ENCODE measurements at regions not wholly inside any gene's neighbourhood (a gene's known extent, or its start where the extent isn't known, plus 50 kb on each side); places are given as distances from the start of the nearest gene placed in this dataset.

DNA sequence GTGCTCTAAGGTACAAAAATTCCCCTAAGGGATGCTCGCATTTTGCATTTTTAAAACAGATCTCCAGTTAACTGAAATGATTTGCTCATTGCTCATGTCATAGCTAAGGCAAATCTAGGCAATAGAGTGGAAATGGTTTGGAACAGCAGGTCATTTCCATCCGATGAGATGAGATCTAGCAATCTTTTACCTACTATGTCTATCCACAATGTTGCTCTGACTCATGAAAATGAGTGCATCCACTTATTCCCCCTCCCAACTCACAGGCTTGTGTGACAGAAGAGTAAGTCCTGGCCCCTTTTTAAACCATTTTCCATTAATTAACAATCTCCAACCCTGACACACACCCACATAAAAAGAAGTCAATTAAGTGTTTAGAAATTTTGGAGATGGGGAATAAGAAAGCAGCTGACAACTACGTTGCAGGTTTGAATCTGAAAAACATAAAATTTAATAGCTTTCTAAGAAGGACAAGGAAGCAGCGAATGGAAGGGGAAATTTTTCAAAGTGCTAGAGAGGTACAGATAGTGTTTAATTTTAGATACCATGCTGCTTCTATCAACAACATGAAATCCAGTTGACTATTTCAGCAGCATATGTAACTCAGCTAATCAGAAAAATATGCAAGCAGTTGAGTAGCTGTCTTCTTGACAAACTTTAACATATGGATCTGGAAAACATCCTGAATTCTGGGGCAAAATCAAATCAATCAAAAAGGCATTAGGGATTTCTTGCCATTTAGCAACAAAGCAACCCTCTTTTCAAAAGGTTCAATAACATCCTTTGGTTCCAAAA lies 112.0 kb downstream of the TMCO5A start:
- DNase-seq, result no peak

GRCh38 chr15:38048001-38048455 lies 113.6 kb downstream of the TMCO5A start:
- no peak for DNase-seq

DNA sequence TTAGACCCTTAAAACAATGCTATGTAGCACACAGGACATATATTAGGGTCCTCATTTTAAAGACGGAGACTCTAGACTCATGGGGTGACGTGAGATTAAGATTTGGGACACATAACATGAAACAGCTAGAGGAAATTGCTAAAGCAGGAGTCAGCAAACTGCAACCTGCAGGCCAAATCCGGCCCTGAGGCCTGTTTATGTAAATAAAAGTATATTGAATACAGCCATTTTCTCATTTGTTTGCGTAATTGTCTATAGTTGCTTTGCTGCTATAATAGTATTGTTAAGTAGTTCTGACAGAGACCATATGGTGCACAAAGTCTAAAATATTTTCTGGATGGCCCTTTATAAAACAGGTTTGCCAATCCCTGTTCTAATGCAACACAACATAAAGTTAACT lies 115.5 kb downstream of the TMCO5A start:
- DNase-seq, result no peak

GRCh38 chr15:38050529-38051448 lies 116.3 kb downstream of the TMCO5A start:
- no peak for DNase-seq

- DNase-seq, result no peak
Observed at GRCh38 chr15:38053205-38053604, 118.8 kb downstream of the TMCO5A start.

DNA sequence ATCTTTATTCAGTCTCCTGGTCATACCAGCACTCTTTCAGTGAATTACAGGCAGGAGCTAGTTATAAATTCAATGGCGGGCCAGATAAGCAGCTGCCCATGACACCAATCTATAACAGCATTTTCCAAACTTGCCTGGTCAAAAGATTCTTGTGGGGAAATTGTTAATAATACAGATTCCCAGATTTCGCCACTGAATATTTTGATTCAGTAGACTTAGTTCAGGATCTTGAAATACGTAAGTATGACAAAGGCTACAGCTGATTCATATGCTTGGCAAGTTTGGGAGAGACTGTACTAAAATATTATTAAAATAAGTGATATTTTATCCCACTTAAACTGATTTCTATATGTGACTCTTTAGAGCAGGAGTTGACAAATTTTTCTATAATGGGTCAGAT lies 119.3 kb downstream of the TMCO5A start:
- DNase-seq, result no peak

- DNase-seq, result no peak
Observed at GRCh38 chr15:38054488-38054887, 120.0 kb downstream of the TMCO5A start.

GRCh38 chr15:38058596-38059075 lies 124.2 kb downstream of the TMCO5A start:
- DNase-seq, result no peak

- no peak for DNase-seq
Observed at GRCh38 chr15:38059665-38060064, 125.2 kb downstream of the TMCO5A start.

DNA sequence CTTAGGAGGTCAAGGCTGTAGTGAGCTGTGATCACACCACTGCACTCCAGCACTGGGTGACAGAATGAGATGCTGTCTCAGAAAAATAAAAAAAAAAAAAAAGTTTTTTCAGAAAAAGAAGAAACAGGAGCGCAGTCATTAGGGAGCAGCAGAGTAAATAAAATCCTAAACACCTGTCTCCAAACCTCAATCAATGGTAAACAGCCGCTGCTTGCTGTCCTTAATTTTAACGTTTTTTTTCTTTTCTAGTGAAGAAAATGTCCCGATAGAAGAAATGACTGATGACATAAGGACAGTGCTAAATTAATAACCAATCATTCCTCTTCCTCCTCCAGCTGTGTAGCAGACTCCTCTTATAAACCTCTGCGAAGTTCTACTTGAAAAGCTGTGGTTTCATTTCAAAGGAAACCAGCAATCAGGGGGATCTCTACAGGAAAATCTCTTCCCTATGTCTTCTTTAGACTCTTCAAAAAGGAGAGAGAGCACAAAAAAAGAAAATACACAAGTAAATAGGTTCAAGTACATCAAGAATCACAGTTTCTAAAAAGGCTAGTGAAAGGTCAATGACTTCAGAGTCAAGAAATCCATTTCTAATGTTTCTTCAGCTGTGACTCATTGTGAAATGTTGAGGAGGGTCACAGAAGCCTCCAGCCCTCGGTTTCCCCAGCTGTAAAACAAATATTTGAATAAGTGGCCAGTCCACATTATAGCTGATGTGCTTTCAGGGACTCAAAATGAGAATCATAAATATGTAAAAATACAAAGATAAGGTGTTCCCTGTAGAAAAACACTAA lies 127.6 kb downstream of the TMCO5A start:
- no peak for DNase-seq

DNA sequence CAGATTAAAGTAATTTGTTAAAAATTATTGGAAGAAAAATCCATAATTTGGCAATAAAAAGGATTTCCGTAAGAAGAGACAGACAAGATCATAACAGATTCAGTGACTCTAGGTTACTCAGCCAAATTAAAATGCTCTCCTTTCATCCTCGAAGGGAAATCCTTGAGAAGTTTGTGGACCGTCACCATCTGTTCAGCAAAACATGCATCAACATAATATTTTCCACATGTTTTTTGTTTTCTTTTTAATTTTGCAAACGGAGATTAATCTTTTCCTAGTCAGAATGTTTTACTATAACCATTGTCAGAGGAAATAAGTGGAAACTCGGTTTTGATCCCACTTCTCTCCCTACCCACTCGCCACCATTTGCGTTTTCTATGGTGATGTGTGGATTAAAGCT lies 128.3 kb downstream of the TMCO5A start:
- no peak for DNase-seq

- DNase-seq, result no peak
Observed at GRCh38 chr15:38065721-38066345, 131.4 kb downstream of the TMCO5A start.

DNA sequence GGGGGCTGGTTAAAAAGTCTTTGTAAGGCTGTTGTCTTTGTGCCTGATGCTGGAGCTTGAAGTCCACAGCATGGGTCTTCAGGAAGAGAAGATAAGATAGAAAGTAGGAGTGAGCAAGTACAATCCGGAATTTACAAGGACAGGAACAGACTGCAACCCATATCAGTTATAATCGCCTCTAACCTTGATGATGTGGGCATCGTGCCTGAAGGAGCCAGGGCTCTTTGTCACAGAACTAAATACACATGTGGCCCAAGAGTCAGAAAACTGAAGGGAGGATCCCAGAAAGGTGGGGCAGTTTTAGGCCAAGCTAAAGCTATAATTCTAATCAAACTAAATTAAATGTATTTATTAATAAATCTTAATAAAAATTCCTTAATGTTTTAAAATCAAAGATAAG lies 132.2 kb downstream of the TMCO5A start:
- DNase-seq, result no peak

- peak; percentile 7 for DNase-seq
Observed at GRCh38 chr15:38068626-38069391, 134.4 kb downstream of the TMCO5A start.

DNA sequence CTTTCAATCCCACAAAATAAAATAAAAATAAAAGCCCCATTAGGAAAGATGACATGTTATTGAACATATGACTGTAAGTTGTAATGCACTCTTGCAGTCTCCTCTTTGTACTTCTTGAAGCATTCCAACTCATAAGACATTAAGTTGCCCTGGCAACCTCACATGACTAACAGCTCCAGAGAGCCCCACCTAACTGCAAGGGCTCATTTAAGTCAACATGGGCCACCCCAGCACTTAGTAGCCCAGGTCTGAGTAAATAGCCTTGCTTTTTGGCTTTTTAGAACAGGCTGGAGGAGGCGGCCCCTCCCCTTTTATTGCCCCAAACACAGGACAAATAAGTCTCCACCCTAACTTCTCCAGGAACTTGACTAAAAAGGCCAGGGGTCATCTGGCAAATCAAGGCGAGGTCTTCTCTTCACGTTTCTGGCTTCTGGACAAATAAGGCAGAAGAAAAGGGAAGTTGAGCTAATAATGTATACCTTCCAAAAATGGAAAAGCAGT lies 135.1 kb downstream of the TMCO5A start:
- DNase-seq, result no peak

- DNase-seq, result no peak
Observed at GRCh38 chr15:38070778-38071177, 136.3 kb downstream of the TMCO5A start.

- DNase-seq, result no peak
Observed at GRCh38 chr15:38071211-38071972, 137.0 kb downstream of the TMCO5A start.

DNA sequence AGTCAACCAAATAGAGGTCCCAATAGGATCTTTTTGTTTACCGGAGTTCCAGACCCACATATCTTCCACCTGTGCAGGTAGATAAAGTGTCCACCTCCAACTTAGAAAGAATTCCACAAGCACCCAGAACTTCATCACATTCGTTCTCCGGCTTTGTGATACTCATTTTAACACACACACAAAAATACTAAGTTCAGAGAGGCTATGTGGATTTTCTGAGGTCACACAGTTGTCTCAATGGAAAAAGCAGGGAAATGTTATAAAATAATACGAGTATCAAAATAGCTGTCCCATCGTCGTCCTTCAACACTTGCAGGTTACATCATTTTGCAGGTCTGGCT lies 137.5 kb downstream of the TMCO5A start:
- no peak for DNase-seq

GRCh38 chr15:38072348-38073177 lies 138.1 kb downstream of the TMCO5A start:
- peak; percentile 85 for DNase-seq

Measured in occipital lobe (tissue), 1 donor.